ENCODE measurements at regions not wholly inside any gene's neighbourhood (a gene's known extent, or its start where the extent isn't known, plus 50 kb on each side); places are given as distances from the start of the nearest gene placed in this dataset.
A peak's percentile ranks its signal among the peaks of the same experiment; 100 is the strongest.

GRCh38 chr5:173777149-173777548 lies 111.0 kb upstream of the CPEB4 start:
- FAIRE-seq (no peak), DNase-seq (ENCODE audit: low spot score in 2 of 2) (no peak)

- DNase-seq (ENCODE audit: low spot score in 2 of 2) (no peak), FAIRE-seq (no peak)
These were observed 110.5 kb upstream of the CPEB4 start for GRCh38 chr5:173777674-173778073.

GRCh38 chr5:173778152-173778782 lies 109.9 kb upstream of the CPEB4 start:
- DNase-seq (ENCODE audit: low spot score in 2 of 2) (no peak), FAIRE-seq (no peak)

GRCh38 chr5:173778784-173779304 lies 109.3 kb upstream of the CPEB4 start:
- no peak for DNase-seq (ENCODE audit: low spot score in 2 of 2)
- FAIRE-seq = no peak

GRCh38 chr5:173780235-173781234 lies 107.6 kb upstream of the CPEB4 start:
- no peak for DNase-seq (ENCODE audit: low spot score in 2 of 2)
- FAIRE-seq = no peak

GRCh38 chr5:173781432-173781815 lies 106.7 kb upstream of the CPEB4 start:
- no peak for FAIRE-seq
- no peak for DNase-seq (ENCODE audit: low spot score in 2 of 2)

GRCh38 chr5:173781816-173782670 lies 106.1 kb upstream of the CPEB4 start:
- no peak for FAIRE-seq
- peak; percentile 31 to 60 for DNase-seq (ENCODE audit: low spot score in 2 of 2)

GRCh38 chr5:173782671-173783101 lies 105.5 kb upstream of the CPEB4 start:
- FAIRE-seq (no peak), DNase-seq (ENCODE audit: low spot score in 2 of 2) (no peak)

- FAIRE-seq (no peak), DNase-seq (ENCODE audit: low spot score in 2 of 2) (no peak)
These were observed 104.8 kb upstream of the CPEB4 start for GRCh38 chr5:173783371-173783770.

- FAIRE-seq = no peak
These were observed 102.7 kb upstream of the CPEB4 start for GRCh38 chr5:173785400-173785799.

GRCh38 chr5:173785866-173786265 lies 102.3 kb upstream of the CPEB4 start:
- DNase-seq (ENCODE audit: low spot score in 2 of 2) (no peak), FAIRE-seq (no peak)

More at GRCh38 chr5:173785400-173785799, 102.7 kb upstream of the CPEB4 start:
- no peak for DNase-seq (ENCODE audit: low spot score in 2 of 2)

GRCh38 chr5:173786286-173787187 lies 101.6 kb upstream of the CPEB4 start:
- no peak for DNase-seq (ENCODE audit: low spot score in 2 of 2)
- no peak for FAIRE-seq

GRCh38 chr5:173789031-173789920 lies 98.9 kb upstream of the CPEB4 start:
- DNase-seq (ENCODE audit: low spot score in 2 of 2) (no peak), FAIRE-seq (no peak)

GRCh38 chr5:173790177-173790719 lies 97.9 kb upstream of the CPEB4 start:
- no peak for FAIRE-seq
- DNase-seq (ENCODE audit: low spot score in 2 of 2) = no peak

- DNase-seq (ENCODE audit: low spot score in 2 of 2) = no peak
These were observed 97.2 kb upstream of the CPEB4 start for GRCh38 chr5:173790836-173791546.

GRCh38 chr5:173791878-173792277 lies 96.3 kb upstream of the CPEB4 start:
- no peak for DNase-seq (ENCODE audit: low spot score in 2 of 2)
- no peak for FAIRE-seq

More at GRCh38 chr5:173790836-173791546, 97.2 kb upstream of the CPEB4 start:
- no peak for FAIRE-seq

GRCh38 chr5:173792781-173793547 lies 95.2 kb upstream of the CPEB4 start:
- FAIRE-seq = no peak
- no peak for DNase-seq (ENCODE audit: low spot score in 2 of 2)
